ENCODE measurements at regions not wholly inside any gene's neighbourhood (a gene's known extent, or its start where the extent isn't known, plus 50 kb on each side); places are given as distances from the start of the nearest gene placed in this dataset.

GRCh38 chr22:35148866-35149548, 83.0 kb downstream of the ISX start:
- Mint-ChIP-seq H3K36me3 (ENCODE audit: low read depth, unreplicated experiment) (no peaks in the 10 kb centered on the region), H3K27me3 (ENCODE audit: low read depth, unreplicated experiment) (peaks cover 36% of the 10 kb centered on the region), H3K4me1 (ENCODE audit: low read depth, unreplicated experiment) (peaks cover 3% of the 10 kb centered on the region), H3K9me3 (ENCODE audit: unreplicated experiment) (peaks cover 2% of the 10 kb centered on the region), H3K27ac (ENCODE audit: unreplicated experiment) (no peak overlapping the region), H3K4me3 (ENCODE audit: unreplicated experiment) (no peak overlapping the region)
- Histone ChIP-seq H3K79me2 (ENCODE audit: insufficient read depth, low read length) (no peaks in the 10 kb centered on the region), H3K27ac (ENCODE audit: low read depth, low read length) (no peak overlapping the region), H3K36me3 (ENCODE audit: insufficient read depth, low read length) (no peaks in the 10 kb centered on the region), H3K9me3 (ENCODE audit: insufficient read depth, low read depth, low read length) (no peaks in the 10 kb centered on the region), H4K20me1 (ENCODE audit: insufficient read depth, low read length) (no peaks in the 10 kb centered on the region), H3K4me3 (ENCODE audit: insufficient read depth, low read depth, low read length) (no peak overlapping the region), H3K9ac (ENCODE audit: low read length) (no peak overlapping the region), H3K27me3 (ENCODE audit: insufficient read depth, low read length) (no peaks in the 10 kb centered on the region), H3K4me1 (ENCODE audit: insufficient read depth, low read length) (no peaks in the 10 kb centered on the region), H3K4me2 (ENCODE audit: low read length) (no peak overlapping the region), H2AFZ (ENCODE audit: low read depth, low read length) (no peak overlapping the region)
- FAIRE-seq (no peak), DNase-seq (ENCODE audit: low read depth) (no peak)
- TF ChIP-seq EZH2 (IDR thresholded peaks at IDR 0.05; ENCODE audit: insufficient read depth, low read length) (no peak), CTCF (IDR thresholded peaks at IDR 0.05; ENCODE audit: insufficient read depth, low read depth, low read length) (no peak)

GRCh38 chr22:35150183-35151107, 84.5 kb downstream of the ISX start:
- H3K4me3 Mint-ChIP-seq (ENCODE audit: unreplicated experiment) = no peak overlapping the region

More at GRCh38 chr22:35150183-35151107, 84.5 kb downstream of the ISX start:
- TF ChIP-seq CTCF (IDR thresholded peaks at IDR 0.05; ENCODE audit: insufficient read depth, low read depth, low read length) (peak; percentile 49), EZH2 (IDR thresholded peaks at IDR 0.05; ENCODE audit: insufficient read depth, low read length) (no peak)
- peaks cover 3% of the 10 kb centered on the region for H3K4me1 Mint-ChIP-seq (ENCODE audit: low read depth, unreplicated experiment)
- Histone ChIP-seq H2AFZ (ENCODE audit: low read depth, low read length) (no peak overlapping the region), H3K4me3 (ENCODE audit: insufficient read depth, low read depth, low read length) (no peak overlapping the region), H3K79me2 (ENCODE audit: insufficient read depth, low read length) (no peaks in the 10 kb centered on the region), H3K27ac (ENCODE audit: low read depth, low read length) (no peak overlapping the region), H3K4me2 (ENCODE audit: low read length) (no peak overlapping the region), H3K9ac (ENCODE audit: low read length) (no peak overlapping the region), H3K36me3 (ENCODE audit: insufficient read depth, low read length) (no peaks in the 10 kb centered on the region), H3K27me3 (ENCODE audit: insufficient read depth, low read length) (peaks cover 6% of the 10 kb centered on the region), H4K20me1 (ENCODE audit: insufficient read depth, low read length) (no peaks in the 10 kb centered on the region), H3K4me1 (ENCODE audit: insufficient read depth, low read length) (no peaks in the 10 kb centered on the region), H3K9me3 (ENCODE audit: insufficient read depth, low read depth, low read length) (no peaks in the 10 kb centered on the region)
- peaks cover 46% of the 10 kb centered on the region for H3K27me3 Mint-ChIP-seq (ENCODE audit: low read depth, unreplicated experiment)
- H3K9me3 Mint-ChIP-seq (ENCODE audit: unreplicated experiment) = no peaks in the 10 kb centered on the region
- peak; percentile 2 for DNase-seq (ENCODE audit: low read depth)
- FAIRE-seq = no peak
- peak overlapping the region; percentile 43 for H3K27ac Mint-ChIP-seq (ENCODE audit: unreplicated experiment)
- H3K36me3 Mint-ChIP-seq (ENCODE audit: low read depth, unreplicated experiment) = no peaks in the 10 kb centered on the region

Measured in astrocyte (in vitro differentiated cells and primary cell).